IPS-NIHi11 (cell line): ENCODE measurements at regions not wholly inside any gene's neighbourhood (a gene's known extent, or its start where the extent isn't known, plus 50 kb on each side); places are given as distances from the start of the nearest gene placed in this dataset.
"Not testable (repeated sequence)": the region's sequence is repeated elsewhere in the genome, so short reads cannot be mapped to it uniquely, and the experiment has no call there.

Experiments used
- DNase-seq: peaks from one replicate; pipeline ENCODE4 v3.0.0; 2012; ENCODE audit warnings: mixed read lengths, low spot score

GRCh38 chr12:131458048-131458374, 252.9 kb upstream of the SFSWAP start:
- no peak for DNase-seq

- DNase-seq, result no peak
These were observed 251.7 kb upstream of the SFSWAP start for GRCh38 chr12:131458931-131459772.

GRCh38 chr12:131459773-131460365, 251.0 kb upstream of the SFSWAP start:
- DNase-seq, result no peak

- DNase-seq, result no peak
These were observed 250.4 kb upstream of the SFSWAP start for GRCh38 chr12:131460520-131460919.

- no peak for DNase-seq
These were observed 249.8 kb upstream of the SFSWAP start for GRCh38 chr12:131461096-131461495.

- no peak for DNase-seq
These were observed 247.7 kb upstream of the SFSWAP start for GRCh38 chr12:131463174-131463573.

- DNase-seq, result no peak
These were observed 246.8 kb upstream of the SFSWAP start for GRCh38 chr12:131464081-131464480.

- no peak for DNase-seq
These were observed 244.6 kb upstream of the SFSWAP start for GRCh38 chr12:131466306-131466705.

- DNase-seq, result no peak
These were observed 244.0 kb upstream of the SFSWAP start for GRCh38 chr12:131466932-131467331.

GRCh38 chr12:131468206-131468605, 242.7 kb upstream of the SFSWAP start:
- no peak for DNase-seq

GRCh38 chr12:131469945-131470344, 240.9 kb upstream of the SFSWAP start:
- DNase-seq, result not testable (repeated sequence)

- DNase-seq, result peak; percentile 52
These were observed 239.5 kb upstream of the SFSWAP start for GRCh38 chr12:131471271-131471905.

- no peak for DNase-seq
These were observed 238.8 kb upstream of the SFSWAP start for GRCh38 chr12:131471946-131472732.

GRCh38 chr12:131473261-131473660, 237.6 kb upstream of the SFSWAP start:
- DNase-seq, result no peak

- DNase-seq, result no peak
These were observed 236.9 kb upstream of the SFSWAP start for GRCh38 chr12:131473741-131474709.

GRCh38 chr12:131475012-131475411, 235.9 kb upstream of the SFSWAP start:
- DNase-seq, result not testable (repeated sequence)

- no peak for DNase-seq
These were observed 233.3 kb upstream of the SFSWAP start for GRCh38 chr12:131477613-131478012.

GRCh38 chr12:131478468-131478867, 232.4 kb upstream of the SFSWAP start:
- no peak for DNase-seq

- DNase-seq, result no peak
These were observed 228.7 kb upstream of the SFSWAP start for GRCh38 chr12:131482199-131482598.

GRCh38 chr12:131482686-131483085, 228.2 kb upstream of the SFSWAP start:
- DNase-seq, result no peak
